Muscle of leg (tissue), 3 donors: ENCODE measurements at regions not wholly inside any gene's neighbourhood (a gene's known extent, or its start where the extent isn't known, plus 50 kb on each side); places are given as distances from the start of the nearest gene placed in this dataset.

Experiments
- DNase-seq: peaks from one replicate; pipeline ENCODE4 v3.0.0; 2013
- H3K27ac ChIP-seq: one replicate; pipeline ENCODE4 v1.5.1; 2013; ENCODE audit warnings: mild to moderate bottlenecking, low read length, control low read depth
- H3K27me3 ChIP-seq: one replicate; pipeline ENCODE4 v1.6.1; 2013; ENCODE audit warnings: low read length; ENCODE audit not compliant: control insufficient read depth, insufficient read depth
- H3K36me3 ChIP-seq: one replicate; pipeline ENCODE4 v1.6.1; 2013; ENCODE audit warnings: low read length; ENCODE audit not compliant: control insufficient read depth, insufficient read depth
- H3K4me1 ChIP-seq: one replicate; pipeline ENCODE4 v1.6.1; 2013; ENCODE audit warnings: low read length; ENCODE audit not compliant: control insufficient read depth, insufficient read depth
- H3K4me3 ChIP-seq: one replicate; pipeline ENCODE4 v1.5.1; 2013; ENCODE audit warnings: low read length, control low read depth
- H3K9me3 ChIP-seq: replicated peaks from 2 replicates; pipeline ENCODE4 v1.6.1; 2013; ENCODE audit warnings: low read depth, low read length; ENCODE audit not compliant: control insufficient read depth
- WGBS: methylation state at CpG from one replicate; pipeline ENCODE4 v1.1.5; 2013; ENCODE audit warnings: missing lambda C conversion rate; ENCODE audit not compliant: insufficient coverage; 5-methylcytosine and 5-hydroxymethylcytosine counted together

DNA sequence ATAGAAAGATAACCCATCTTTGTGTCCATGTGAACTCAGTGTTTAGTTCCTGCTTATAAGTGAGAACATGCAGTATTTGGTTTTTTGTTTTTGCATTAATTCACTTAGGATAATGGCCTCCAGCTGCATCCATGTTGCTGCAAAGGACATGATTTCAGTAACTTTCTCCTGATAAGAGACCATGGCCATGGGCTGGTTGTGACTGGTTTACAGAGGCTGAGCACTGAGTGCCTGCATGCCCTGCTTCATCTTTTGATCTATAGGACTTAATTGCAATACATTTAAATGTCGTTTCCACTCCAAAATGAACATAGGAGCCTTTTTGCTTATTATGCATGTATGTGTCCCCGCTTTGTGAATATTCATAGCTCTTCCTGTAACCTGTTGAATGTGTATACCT lies 101.3 kb upstream of the IGFBP3 start:
- Histone ChIP-seq H3K27me3 (no peaks in the 10 kb centered on the region), H3K36me3 (no peaks in the 10 kb centered on the region), H3K9me3 (no peaks in the 10 kb centered on the region), H3K4me3 (no peak overlapping the region), H3K4me1 (no peaks in the 10 kb centered on the region), H3K27ac (no peak overlapping the region)
- DNase-seq = no peak
- no CpG with 5 or more reads among the region's 2 CpGs for WGBS

DNA sequence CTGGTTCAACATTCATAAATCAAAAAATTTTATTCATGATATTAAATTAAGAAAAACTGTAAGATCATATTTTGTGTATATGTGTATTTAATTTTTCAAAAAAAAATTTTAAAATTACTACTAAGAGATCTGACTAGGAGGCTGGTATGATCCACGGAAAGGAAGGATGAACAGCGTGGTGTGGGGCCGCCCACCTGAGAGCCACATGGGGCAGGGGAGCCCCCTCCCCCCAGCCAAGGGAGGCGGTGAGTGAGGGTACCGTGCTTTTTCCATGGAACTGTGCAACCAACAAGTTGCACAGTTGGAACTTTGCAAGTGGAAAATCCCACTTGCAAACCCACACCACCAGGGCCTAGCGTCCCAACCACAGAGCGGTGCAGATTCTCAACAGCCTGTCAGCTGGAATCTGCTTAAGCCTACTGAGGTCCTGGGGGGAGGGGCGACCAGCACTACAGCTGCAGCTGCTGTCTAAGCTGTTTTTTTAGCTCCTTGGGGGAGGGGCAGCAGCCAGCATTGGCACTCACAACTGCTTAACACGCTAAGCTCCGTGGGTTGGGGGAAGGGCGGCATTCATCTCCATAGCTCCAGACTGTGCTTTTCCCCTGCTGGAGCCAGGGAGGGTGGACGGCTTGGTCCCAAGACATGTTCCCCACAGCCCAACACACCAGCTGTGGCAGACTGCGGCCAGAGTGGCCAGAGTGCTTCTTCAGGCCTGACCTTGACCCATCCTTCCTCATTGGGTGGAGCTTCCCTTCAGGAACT lies 94.2 kb upstream of the IGFBP3 start:
- 31% methylated on average over 4 of the region's 13 CpGs for WGBS
- peak overlapping the region; percentile 42 for H3K27ac ChIP-seq
- H3K4me1 ChIP-seq = peaks cover 11% of the 10 kb centered on the region
- H3K27me3 ChIP-seq = no peaks in the 10 kb centered on the region
- no peak overlapping the region for H3K4me3 ChIP-seq
- no peaks in the 10 kb centered on the region for H3K36me3 ChIP-seq
- no peaks in the 10 kb centered on the region for H3K9me3 ChIP-seq
- peak; percentile 92 for DNase-seq

DNA sequence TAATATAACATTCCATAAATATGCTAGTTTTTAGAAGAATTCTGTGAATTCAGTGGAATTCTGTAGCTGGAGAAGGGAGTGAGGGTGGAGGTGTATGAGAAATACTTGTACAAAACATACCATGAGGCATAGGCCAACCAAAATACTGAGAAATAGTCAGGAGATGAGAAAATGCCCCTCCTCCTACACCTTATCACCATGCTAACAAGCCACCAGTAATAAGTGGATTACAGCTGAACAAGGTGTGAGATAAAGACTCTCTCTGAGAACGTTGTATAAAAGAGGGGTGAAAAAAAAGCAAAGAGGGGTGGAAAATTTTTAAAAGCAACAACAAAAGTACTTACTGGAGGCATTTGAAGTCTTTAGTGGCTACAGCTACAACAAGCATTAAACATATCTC lies 90.4 kb upstream of the IGFBP3 start:
- H3K4me3 ChIP-seq = no peak overlapping the region
- WGBS = no CpG with 5 or more reads among the region's 1 CpG
- no peaks in the 10 kb centered on the region for H3K36me3 ChIP-seq
- peaks cover 24% of the 10 kb centered on the region for H3K4me1 ChIP-seq
- DNase-seq = no peak
- H3K27ac ChIP-seq = no peak overlapping the region
- no peaks in the 10 kb centered on the region for H3K27me3 ChIP-seq
- no peaks in the 10 kb centered on the region for H3K9me3 ChIP-seq

DNA sequence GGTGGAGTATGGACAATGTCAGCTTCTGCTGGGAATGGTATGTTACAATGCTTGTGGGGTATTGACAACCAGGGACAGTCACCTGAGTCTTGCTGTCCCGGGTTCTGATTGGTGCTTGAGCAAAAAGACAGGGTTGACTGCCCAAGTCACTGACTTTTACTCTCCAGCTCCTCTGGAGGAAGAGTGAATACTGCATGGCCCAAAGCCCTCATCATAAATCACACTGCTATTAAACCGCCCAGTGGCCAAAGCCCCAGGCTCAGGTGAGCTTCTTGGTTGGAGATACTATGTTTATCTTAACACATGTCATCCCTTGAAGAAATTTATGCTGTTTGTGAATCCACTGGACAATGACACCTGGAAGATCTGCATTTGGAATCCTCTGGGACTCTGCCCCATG lies 90.0 kb upstream of the IGFBP3 start:
- H3K4me3 ChIP-seq = no peak overlapping the region
- DNase-seq = no peak
- no peaks in the 10 kb centered on the region for H3K27me3 ChIP-seq
- no peaks in the 10 kb centered on the region for H3K36me3 ChIP-seq
- no peaks in the 10 kb centered on the region for H3K9me3 ChIP-seq
- no CpG with 5 or more reads among the region's 2 CpGs for whole genome bisulfite sequencing
- H3K4me1 ChIP-seq = peaks cover 24% of the 10 kb centered on the region
- no peak overlapping the region for H3K27ac ChIP-seq

DNA sequence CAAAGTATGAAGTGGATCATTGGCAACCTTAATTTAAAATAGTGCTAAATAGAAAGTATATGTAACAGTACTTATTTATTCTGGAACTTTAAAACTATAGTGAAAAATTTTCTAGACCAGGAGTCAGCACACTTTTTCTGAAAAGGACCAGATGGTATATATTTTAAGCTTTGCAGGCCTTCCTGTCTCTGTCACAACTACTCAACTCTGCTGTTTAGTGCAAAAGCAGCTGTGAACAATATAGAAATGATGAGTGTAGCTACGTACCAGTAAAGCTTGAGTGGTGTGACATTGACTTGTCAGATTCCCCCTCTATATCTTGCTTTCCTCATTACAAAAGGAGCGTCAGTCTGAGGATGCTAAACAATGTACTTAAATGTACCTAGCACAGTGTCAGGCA lies 88.1 kb upstream of the IGFBP3 start:
- Histone ChIP-seq H3K36me3 (no peaks in the 10 kb centered on the region), H3K9me3 (no peaks in the 10 kb centered on the region), H3K27me3 (no peaks in the 10 kb centered on the region), H3K27ac (peak overlapping the region; percentile 25), H3K4me3 (no peak overlapping the region), H3K4me1 (peaks cover 14% of the 10 kb centered on the region)
- DNase-seq = peak; percentile 57
- no CpG with 5 or more reads among the region's 2 CpGs for WGBS

DNA sequence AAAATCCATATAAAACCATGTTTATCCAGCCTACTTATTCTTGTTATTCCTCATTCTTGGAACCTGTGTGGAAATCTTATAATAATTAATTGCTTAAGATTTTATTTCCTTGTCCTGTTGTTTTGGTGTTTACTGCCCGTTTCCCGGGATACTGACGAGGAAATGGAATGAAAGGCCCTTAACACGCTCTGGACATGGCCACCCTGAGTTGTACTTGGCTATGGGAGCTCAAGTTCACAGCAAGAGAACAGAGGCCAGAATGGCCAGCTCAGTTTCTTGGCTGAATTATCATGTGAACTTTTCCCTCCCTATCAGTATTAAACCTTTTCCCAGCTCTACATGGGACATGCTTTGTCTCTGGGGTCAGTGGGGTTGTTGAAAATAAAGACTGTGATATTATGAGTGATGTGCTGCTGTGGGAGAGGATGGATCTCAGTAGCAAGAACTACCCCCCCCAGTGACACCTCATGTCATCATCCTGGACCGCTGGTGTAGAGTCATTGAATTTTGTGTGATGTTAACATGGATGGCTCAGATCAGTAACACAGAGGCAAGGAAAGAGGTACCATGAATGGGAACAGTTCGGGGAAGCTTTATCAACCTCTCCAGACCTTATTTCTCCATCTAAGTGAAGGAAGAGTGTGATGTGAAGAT lies 87.0 kb upstream of the IGFBP3 start:
- 40% methylated on average over 4 of the region's 6 CpGs for WGBS
- peaks cover 14% of the 10 kb centered on the region for H3K4me1 ChIP-seq
- no peaks in the 10 kb centered on the region for H3K9me3 ChIP-seq
- no peaks in the 10 kb centered on the region for H3K27me3 ChIP-seq
- peak; percentile 92 for DNase-seq
- no peaks in the 10 kb centered on the region for H3K36me3 ChIP-seq
- H3K4me3 ChIP-seq = no peak overlapping the region
- H3K27ac ChIP-seq = peak overlapping the region; percentile 68

DNA sequence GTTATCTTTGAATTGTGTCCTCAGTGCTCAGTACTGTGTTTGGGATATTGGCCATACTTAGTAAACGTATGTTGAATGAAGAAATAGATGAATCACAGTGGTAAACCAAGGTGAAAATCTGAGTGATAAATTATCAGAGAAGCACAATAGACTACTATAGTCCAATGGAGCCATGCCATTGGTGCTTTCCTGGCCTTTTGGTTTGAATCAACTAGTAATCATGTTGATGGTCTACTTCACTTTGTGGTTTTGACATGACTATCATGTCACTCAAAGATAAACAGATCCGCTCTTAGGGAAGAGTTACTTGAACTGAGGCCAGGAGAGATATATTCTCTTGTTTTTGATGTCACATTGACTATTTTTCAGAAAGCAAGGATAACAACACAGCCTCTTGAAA lies 86.1 kb upstream of the IGFBP3 start:
- Histone ChIP-seq H3K27ac (peak overlapping the region; percentile 10), H3K4me3 (no peak overlapping the region), H3K9me3 (peaks cover 2% of the 10 kb centered on the region), H3K27me3 (no peaks in the 10 kb centered on the region), H3K4me1 (peaks cover 14% of the 10 kb centered on the region), H3K36me3 (no peaks in the 10 kb centered on the region)
- whole genome bisulfite sequencing = no CpG with 5 or more reads among the region's 2 CpGs
- no peak for DNase-seq

DNA sequence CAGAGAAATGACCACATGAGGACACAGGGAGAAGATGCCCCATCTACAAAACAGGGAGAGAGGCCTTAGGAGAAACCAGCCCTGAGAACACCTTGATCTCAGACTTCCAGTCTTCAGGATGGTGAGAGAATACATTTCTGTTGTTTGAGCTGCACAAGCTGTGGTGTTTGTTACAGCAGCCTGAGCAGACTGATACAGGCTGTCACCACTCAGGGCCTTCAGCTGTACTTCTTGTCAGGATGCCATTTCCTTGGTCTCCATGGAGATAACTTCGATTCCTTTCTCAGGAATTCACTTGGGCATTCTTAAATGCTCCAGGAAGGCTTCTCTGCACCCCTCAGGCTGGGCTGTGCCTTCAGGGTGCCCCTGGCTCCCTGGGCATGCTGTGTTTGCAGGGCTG lies 85.7 kb upstream of the IGFBP3 start:
- H3K27me3 ChIP-seq = no peaks in the 10 kb centered on the region
- 80% methylated on average over 1 of the region's 1 CpG for WGBS
- H3K27ac ChIP-seq = no peak overlapping the region
- H3K36me3 ChIP-seq = no peaks in the 10 kb centered on the region
- no peak overlapping the region for H3K4me3 ChIP-seq
- DNase-seq = no peak
- H3K9me3 ChIP-seq = peaks cover 2% of the 10 kb centered on the region
- H3K4me1 ChIP-seq = peaks cover 14% of the 10 kb centered on the region

DNA sequence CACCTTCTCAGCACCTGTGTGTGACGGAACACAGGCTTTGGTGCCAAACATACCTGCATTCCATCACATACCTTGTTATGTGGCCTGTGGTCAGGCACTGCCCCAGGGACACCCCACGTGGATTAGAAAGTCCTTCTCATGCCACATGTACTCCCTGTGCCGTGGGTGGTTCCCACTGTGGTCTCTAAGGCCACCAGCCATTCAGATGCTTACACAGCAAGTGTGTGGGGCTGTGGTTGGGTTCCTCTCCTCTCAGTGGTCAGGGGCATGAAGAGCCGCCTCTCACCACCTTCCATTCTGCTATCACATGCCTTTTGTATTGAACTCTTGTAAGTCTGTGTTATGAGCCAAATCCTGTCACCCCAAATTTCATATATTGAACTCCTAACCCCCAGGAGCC lies 85.1 kb upstream of the IGFBP3 start:
- Histone ChIP-seq H3K36me3 (no peaks in the 10 kb centered on the region), H3K4me1 (peaks cover 14% of the 10 kb centered on the region), H3K4me3 (no peak overlapping the region), H3K27me3 (no peaks in the 10 kb centered on the region), H3K9me3 (peaks cover 2% of the 10 kb centered on the region), H3K27ac (no peak overlapping the region)
- DNase-seq = no peak
- WGBS = 94% methylated on average over 2 of the region's 4 CpGs

DNA sequence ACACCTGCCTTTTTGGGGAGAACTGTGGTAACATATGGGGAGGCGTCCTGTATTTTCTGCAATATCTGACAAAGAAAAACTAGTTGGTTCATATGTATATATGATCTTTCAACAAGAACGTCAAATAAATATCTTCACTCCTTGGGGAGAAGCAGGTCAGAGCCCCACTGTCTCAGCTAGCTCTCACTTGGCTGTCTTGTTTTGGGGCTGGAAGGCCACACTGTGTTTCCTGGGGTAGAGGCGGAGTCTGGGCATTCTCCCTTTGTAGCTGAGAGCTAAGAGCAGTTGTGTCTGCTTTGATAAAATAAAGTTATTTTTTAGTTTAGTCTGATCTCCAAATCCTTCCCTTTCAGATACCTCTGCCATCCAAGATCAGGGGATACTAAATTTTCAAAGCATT lies 83.9 kb upstream of the IGFBP3 start:
- H3K27ac ChIP-seq = no peak overlapping the region
- WGBS = no CpG with 5 or more reads among the region's 3 CpGs
- no peak overlapping the region for H3K4me3 ChIP-seq
- no peak for DNase-seq
- H3K4me1 ChIP-seq = peaks cover 14% of the 10 kb centered on the region
- peaks cover 2% of the 10 kb centered on the region for H3K9me3 ChIP-seq
- no peaks in the 10 kb centered on the region for H3K36me3 ChIP-seq
- H3K27me3 ChIP-seq = no peaks in the 10 kb centered on the region
